Stimulated activated CD8-positive, alpha-beta memory T cell treated with anti-CD3 and anti-CD28 coated beads, Interleukin-4, amount 100 ng/mL, for 24 hours (primary cell): ENCODE measurements at regions not wholly inside any gene's neighbourhood (a gene's known extent, or its start where the extent isn't known, plus 50 kb on each side); places are given as distances from the start of the nearest gene placed in this dataset.

Experiments
- DNase-seq: peaks from one replicate; pipeline ENCODE4 v3.0.0-alpha.2; 2020; ENCODE audit warnings: low read depth

DNA sequence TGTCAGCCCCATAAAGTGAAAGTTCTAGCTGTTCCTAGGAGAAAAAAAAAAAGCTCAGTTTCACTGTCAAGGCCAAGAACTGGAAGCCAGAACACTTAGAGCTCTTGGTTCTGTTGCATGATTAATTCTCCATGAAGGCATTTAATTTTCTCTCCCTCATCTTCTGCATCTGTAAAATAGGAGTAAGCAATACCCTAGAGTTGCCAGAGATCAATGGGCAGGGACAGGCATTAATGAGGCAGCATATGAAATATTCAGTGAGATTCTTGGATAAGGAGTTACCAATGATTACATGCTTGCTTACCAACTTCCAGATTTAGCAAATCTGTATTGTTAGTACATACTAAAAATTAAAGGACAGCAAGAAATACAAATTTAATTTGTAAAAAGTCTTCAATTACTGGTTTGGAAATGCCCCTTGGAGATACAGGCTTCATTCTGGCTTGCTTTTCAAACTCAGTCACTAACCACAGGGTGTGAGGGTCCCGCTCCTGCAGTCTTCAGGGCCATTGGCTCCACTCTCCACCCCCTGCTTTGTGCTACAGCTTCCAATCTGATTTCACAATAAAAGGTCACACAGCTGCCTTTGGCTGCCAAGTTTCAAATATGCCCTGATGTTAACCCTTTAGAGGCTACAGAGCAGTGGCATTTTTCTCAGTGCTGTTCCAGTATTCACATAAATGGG is 624.6 kb downstream of the BNC2 start:
- DNase-seq: no peak

DNA sequence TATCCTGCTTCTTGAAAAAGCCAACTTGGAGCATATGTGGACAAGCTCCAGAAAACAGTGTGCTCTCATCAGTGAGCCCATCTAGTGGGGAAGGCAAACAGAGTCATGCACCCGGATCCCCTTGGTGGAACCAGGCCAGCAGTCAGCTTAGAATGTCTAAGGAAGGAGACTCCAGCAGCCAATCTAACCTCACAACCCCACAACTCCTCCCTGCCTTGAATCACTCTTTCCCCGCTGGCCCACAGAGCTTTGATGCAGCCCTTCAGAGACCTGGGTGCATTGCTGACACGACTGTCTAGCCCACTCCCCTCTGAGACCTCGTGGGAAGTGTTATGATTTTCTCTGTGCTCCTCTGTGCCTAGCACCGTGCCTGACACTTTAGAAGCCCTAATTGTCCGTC is 623.7 kb downstream of the BNC2 start:
- no peak for DNase-seq

DNA sequence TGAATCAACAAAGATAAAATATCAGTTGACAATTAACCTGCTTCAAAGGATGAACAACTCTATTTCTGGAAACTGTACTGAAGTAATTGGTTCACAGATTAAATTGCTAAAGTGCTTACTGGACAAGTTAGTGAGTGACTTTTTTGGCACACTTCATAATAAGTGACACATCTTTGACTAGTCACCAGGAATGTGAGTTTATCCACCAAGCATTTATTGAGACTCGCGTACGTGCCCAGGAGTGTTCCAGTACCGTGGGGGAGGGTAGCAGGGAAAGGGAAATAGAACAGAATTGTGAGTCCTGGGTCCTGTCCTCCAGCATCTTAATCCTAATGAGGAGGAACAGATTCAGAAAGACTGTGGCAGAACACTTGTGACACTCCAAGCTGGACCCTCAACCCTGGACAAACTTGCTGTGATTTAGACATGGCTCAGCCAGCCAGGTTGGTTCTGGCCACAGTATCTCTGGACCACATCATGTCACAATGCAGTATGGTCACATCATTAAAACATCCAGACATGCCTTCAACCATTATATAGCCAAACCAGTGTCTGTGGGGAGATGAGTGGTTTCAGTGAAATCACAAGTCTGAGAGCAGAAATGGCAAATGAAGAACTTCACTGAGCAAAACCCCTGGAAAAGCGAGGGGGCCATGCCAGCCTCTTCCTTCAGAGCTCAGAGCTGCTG is 623.1 kb downstream of the BNC2 start:
- no peak for DNase-seq

DNA sequence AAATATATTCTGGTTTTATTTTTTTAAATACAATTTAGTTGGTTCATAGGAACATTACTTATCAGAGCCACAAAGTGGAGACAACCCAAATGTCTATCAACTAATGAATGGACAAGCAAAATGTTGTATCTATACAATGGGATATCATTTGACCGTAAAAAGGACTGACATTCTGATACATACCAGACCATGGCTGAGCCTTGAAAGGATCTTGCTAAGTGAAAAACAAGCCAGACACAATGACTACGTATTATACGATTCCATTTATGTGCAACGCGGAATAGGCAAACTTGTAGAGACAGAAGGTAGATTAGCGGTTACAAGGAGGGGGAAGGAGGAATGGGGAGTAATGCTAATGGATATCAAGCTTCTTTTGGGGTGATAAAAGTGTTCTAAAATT is 621.6 kb downstream of the BNC2 start:
- DNase-seq: no peak

DNA sequence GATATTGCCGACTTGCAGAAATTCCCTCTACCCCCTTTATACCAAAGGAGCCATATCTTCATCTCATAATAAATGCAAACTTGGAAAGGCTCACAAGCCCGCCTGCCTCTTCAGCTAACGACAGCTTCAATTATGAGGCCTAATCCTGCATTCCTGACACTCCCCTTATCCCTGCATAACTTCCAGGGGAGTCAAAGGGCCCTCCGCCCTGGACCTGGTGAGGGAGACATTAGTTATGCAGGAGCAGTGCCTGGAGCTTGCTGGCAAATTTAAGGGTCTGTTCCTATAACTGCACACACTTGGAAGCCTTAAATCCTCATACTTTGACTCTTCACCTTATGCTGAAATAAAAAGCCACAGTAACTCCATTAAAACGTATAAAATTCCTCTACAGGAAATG is 617.9 kb downstream of the BNC2 start:
- no peak for DNase-seq

DNA sequence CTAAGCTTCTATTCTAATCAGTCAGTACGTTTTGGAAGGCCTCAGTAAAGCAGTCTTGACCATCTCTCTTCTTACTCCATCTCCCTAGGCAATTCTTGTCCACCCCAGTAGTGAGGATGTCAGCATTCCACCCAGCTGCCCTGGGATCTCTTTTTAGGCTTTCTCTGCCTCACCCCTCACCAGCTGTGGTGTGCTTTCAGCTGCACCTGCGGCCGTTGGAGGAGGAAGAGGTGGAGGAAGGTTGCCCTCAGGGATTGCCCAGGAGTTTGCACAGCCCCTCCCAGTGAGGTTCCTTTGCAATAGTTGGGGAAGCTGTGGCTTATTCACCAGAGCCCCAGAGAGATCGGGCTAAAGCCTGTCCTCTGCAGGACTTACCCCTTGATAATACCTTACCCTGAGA is 615.8 kb downstream of the BNC2 start:
- DNase-seq: no peak

DNA sequence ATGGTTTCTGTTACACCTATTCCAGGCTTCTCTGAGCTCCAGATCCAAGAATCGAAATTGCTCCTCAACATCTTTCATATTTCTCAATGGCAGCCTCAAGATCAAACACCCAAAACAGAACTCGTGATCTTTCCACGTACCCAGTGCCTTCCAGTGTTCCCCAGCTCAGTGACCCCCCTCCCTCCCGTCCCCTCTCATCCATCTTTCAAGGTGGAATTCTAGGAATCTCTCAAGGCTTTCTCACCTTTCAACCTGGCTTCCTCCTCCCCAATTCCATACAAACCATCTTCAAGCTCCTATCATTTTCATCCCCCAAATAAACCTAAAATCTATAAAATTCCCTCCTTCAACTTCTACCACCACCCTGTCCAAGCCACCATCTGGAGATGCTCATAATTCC is 615.3 kb downstream of the BNC2 start:
- DNase-seq: no peak

DNA sequence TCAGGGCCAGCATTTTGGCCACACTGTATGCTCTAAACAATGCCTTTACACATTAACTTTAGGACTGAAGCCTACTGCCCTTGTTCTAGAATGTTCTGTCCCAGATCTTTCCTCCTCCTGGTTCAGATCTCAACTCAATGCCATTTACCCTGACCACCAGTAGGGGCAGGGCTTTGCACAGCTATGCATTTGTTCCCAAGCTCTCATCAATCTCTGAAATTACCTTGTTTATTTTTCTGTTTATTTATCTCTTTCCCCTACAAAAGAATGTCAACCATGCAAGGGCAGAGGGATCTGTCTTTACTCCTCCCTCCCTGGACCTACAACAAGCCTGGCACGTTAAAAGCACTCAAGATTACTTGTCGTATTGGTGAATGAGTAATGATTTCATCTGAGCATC is 612.9 kb downstream of the BNC2 start:
- no peak for DNase-seq

DNA sequence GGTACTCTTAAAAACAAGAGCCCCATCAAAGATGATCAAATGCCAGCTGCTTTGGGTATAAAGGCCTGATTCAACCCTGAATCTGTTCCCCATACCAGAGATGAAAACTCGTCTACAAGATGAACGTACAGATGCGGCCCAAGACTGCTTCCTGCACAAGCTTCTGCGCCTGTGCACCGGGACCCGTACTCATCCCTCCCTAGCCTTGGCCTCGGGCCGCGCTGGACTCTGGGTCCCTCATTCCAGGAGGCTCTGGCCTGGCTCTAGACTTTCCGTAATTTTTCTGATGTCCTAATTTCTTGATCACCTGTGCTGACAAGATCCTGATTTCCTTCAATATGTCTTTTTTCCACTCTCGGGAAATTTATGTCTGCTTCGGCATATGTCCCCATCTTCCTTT is 612.3 kb downstream of the BNC2 start:
- no peak for DNase-seq

DNA sequence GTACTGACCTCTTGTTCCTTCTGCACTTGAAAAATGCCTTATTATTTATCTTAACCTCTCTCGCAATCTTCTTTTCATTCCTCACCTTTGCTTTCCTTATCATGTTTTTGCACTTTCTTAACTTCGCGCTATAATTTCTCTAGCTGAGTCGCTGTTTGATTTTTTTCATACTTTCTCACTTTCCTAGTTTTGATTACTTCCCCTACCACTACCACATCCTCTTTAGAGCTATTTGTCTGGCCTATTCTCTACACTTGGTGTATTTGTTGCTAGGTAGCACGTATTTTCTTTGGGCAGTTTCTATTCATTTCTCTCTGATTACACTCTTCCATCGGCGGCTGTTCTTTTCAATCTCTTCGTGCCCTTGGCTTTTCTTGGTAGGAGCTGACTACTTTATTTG is 611.8 kb downstream of the BNC2 start:
- no peak for DNase-seq

DNA sequence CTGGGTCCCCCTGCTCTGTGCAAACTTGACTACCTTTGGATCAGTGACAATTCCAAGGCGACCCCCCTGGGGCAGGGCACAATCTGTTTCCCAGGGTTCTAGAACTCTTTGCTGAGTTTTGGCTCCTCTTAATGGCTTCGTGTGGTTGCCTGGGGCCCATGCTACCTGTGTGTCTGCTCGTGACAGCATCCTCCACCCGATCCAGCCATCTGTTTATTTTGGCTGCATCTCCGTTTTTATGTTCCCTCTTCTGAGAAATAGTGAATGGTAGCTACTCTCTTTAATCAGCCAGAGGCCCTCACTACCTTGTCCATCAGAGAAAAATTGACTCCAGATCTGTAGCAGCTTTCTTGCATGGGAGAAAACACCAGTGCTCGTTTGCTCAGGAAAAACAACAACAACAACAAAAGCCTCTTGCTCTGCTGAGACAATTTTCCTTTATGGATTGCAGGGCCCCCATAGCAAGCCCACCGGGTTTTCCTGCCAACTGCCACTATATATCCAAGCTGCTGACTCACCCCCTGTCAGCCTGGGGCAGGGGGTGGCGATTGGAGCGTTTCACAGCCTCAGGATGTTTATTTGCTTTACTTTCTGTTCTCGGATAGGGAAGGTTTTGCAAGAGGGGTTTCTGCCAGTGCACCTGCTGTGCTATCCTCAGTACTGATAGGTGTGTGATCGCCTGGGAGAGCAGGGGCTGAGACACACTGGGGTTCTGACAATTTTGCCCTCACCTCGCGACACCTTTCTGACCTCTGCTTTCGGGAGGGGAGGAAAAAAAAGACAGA is 607.8 kb downstream of the BNC2 start:
- no peak for DNase-seq

DNA sequence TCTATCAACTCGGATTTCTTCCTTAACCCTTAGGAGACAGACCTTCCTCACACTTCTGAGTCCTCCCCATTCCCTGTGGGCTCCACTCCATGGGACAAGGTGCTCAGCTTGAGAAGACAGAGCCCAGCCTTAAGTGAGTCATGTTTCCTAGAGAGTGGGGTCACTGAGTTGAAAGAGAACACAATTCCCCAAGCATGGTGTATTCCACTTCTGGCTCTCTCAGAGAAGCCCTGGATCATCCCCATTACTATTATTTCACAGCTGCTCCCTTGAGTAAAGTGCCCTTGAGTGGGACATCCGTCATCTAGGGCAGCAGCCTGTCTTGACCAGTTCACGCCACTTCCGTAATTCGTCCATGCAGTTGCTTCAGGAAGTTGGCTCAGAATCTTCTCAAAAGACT is 604.8 kb downstream of the BNC2 start:
- no peak for DNase-seq

DNA sequence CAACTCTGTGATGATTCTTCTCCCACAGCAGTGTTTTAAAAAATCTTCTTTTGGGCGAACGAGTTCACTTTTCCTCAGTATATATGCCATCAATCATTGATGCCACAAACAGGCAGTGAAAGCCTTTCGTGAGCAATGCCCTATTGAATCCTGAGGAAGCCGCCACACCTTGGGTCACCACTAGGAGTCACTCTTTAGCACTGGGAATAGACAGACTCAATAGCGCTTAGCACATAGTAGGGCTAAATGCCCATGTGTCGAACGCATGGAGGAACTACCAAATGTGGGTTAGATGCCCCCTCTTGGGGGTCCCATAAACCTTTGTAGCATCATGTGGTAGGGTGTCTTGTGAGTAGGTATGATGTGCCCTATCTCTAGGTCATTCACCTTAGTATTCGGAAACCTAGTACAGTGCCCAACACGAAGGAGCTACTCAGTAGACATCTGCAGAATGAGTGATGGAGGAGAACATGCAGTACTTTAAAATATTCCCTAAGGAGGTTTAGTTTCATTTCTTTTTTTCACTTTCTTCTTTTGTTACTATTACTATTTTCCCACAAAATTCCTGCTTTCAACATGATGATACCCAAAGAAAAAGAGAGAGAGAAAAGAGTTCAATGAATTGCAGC is 603.7 kb downstream of the BNC2 start:
- DNase-seq: no peak

DNA sequence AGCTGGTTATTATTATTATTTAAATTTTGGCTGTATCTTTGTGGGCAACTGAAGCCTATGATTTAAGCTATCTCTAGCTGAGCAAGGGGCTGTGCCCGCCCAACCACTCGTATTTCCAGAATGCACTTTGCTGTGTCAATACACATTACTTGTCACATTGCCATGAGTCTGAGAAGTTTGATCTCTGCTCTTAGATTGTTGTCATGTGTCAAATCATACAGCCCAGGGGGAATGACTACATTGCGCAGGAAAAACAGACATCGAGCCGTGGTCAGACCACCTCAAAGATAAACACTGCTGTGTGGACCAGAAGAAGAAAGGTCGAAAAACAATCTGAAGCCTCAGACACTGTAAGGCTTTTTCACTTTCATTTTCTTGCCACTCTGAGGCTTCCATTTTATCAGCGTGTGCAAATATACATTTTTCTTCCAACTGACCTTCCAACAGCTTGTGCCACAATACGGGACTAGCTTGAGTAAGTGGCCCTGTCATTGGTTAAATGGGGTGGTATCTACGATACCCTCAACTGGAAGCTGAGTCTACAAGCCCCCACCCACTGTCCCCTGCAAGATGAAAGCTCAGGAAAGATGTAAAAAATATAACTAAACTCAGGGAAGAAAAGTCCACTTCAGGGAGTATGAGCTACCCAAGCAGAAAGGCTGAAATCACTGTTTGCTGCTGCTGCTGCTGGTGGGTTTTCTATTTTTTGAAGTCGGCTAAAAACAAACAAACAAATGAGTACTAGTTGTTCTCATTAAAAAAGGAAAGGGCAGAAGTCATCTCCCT is 603.0 kb downstream of the BNC2 start:
- DNase-seq: no peak

DNA sequence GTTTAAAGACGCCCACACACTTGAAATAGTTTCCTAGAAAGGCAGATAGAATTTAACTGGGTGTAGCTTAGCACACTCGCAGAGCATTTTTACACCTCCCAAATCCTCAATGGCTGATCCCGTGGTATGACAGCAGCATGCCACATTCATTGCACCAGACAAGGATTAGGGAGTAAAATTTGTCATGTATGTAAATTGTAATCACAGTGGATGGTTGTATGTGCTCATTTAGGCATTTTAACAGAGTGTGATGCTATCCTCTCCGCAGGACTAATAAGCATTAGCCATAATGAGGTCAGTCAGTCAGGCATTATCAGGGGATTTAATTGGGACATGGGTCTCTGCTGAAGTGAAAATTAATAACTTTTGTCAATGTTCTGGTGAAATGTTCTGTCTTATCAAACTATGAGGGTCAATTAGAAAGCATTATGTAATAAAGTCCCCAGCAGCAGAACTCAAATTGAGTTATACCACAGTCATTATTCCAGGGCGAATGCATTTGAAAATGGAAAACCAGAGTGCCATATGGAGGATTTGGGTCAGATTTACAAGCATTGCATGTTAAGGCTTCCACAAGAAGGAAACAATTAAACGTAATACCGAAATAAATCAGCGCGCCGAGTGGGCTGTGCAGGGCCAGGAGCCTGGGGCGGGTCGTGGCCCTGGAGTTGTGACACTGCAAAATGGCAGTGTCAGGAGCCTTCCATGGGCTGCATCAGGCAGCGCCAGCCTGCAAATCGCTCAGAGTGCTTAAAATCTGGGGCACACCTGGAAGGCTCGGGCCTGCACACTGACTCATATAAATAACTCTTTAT is 602.2 kb downstream of the BNC2 start:
- DNase-seq: no peak

DNA sequence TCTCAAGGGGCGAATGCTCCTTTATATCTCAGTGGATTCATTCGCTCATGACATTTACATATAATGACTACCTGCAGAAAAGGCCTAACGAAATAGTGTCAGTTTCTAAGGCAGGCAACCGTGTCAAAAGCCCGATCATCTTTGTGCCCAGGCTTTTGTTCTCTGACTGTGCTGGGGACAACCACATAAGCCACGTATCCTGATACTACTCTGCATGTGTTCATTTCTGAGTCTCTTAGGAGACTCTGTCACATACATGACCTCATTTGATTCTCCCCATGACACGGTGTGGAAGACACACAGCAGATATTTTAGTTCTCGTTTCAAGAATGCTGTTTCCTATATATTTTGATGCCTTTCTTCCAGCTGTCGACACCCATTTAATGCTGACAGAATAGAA is 598.5 kb downstream of the BNC2 start:
- DNase-seq: no peak

DNA sequence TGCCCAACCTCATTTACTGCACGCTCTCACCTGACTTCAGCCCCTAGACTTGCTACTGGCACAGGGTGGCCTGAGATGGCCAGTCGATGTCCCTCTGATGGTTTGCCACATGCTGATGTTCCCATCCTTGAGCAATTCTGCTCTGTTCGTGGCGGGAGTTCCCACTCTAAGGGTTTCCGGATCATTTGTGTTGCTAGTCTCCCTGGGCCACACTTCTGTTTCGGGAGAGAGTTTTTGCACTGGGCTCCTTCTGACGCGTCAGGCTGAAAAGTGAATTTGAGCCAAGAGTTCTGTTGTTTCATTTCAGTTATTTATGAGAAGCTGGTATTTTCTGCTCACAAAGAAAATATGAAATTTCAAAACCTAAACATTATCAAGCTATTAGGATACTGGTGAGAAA is 597.7 kb downstream of the BNC2 start:
- no peak for DNase-seq

DNA sequence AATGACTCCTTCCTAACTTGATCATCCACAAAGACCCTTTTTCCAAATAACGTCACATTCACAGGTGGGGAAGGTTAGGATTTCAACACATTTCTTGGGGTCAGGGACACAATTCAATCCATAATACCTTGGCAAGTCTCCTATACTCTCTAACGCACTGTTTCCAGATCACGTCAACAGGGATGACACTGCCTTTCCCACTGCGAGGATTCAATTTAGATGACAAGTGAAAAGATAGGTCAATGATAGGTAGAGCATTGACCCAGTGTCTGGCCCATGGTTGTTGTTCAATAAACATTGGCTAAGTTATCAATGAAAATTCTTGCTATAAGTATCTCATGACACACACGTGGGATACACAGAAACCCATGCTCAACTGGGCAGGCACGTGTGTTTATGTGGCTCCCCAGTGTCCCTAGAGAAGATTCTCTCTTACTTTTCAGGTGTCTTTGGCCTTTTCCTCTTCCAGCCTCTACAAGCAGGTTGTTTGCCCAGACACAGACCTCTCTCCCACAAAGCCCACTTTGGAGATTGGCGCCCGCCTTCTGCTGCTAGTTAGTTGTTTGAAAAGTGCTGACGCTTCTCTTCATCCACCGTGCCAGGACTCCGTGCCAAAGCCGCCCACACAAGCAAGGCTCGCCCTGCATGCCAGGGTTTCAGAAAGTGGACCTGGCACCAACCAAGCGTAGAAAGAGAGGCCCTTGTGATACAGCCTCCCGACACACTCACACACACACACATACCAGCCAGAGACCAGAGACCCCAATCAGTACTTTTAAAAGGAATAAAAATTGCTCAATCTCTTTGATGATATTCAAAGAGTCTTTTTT is 594.5 kb downstream of the BNC2 start:
- no peak for DNase-seq

DNA sequence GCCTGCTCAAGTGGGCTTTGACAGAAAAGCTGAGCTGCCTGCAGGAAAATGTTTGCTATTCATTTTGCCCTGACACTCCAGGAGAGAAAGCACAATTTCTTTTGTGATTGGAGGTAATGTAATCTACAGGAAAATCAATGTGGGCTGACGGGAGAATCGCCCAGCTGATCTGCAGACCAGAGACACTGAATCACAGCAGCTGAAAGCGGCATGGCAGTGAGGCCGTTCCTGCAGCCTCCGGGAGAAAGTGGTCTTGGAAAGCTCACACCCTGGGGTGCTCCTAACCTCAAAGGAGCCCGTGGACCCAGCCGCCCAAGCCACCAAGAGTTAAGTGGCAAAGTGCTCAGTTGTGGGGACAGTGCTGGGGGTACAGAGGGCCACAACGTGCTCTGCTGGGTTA is 593.6 kb downstream of the BNC2 start:
- DNase-seq: no peak

DNA sequence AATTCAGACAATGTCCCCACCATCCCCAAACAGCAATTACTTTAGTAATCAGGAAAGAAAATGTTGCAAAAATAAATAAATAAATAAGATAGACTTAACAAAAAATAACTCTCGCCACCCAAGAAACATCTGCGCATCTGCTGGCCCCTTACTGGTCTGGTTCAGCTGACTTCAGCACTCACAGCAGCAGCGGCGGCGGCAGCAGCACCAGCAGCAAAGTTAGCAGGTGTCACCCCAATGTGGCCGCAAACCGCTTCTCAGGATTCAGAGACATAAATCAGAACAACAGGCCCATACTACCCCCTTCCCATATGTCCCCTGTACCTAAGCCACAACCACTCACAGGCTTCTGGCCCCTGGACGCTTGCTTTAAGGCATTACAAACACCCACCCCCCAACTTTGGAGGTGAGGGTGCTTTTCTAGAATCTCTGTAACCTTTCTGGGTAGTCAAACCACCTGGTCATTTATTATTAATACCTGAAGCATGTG is 593.0 kb downstream of the BNC2 start:
- no peak for DNase-seq
